ENCODE measurements at regions not wholly inside any gene's neighbourhood (a gene's known extent, or its start where the extent isn't known, plus 50 kb on each side); places are given as distances from the start of the nearest gene placed in this dataset.

DNA sequence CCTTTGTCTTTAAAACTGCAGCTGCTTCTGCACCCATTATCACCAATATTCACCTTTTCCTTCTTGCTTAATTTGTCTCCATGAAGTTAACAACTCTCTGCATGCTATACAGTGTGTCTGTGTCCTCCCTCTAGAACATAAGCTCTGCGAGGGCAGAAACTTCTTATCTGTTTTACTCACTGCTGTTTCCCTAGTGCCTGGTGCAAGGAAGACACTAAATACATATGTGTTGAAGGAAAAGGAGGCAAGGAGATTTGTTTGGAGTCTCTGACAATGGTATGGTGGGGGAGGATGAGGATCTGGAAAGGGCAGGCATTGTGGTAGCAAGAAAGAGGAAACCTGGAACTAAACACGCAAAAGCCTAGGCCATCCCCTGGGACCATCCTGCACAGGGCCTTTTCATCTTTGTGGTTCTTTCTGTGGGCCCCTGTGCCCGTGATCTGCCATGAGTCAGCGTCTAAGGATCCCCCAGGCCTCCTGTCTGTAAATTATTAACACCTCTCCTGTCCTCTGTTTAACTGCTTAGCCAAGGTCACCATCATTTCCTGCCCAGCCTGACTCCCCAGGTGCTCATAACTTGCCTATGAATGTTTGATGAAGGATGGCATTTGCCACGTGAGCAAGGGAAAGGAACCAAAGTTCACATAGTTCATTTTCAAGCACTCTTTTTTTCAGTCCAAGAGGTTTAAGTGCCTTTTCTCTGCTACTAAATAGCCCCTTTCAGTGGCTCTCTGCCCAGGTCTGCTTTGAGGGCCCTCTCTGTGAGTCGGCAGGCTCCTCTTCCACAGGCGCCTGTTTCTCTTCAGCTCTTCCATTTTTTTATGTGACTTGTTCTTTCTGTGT is 131.1 kb downstream of the RASSF10 start (continued):
- TF ChIP-seq, protein P1, sequence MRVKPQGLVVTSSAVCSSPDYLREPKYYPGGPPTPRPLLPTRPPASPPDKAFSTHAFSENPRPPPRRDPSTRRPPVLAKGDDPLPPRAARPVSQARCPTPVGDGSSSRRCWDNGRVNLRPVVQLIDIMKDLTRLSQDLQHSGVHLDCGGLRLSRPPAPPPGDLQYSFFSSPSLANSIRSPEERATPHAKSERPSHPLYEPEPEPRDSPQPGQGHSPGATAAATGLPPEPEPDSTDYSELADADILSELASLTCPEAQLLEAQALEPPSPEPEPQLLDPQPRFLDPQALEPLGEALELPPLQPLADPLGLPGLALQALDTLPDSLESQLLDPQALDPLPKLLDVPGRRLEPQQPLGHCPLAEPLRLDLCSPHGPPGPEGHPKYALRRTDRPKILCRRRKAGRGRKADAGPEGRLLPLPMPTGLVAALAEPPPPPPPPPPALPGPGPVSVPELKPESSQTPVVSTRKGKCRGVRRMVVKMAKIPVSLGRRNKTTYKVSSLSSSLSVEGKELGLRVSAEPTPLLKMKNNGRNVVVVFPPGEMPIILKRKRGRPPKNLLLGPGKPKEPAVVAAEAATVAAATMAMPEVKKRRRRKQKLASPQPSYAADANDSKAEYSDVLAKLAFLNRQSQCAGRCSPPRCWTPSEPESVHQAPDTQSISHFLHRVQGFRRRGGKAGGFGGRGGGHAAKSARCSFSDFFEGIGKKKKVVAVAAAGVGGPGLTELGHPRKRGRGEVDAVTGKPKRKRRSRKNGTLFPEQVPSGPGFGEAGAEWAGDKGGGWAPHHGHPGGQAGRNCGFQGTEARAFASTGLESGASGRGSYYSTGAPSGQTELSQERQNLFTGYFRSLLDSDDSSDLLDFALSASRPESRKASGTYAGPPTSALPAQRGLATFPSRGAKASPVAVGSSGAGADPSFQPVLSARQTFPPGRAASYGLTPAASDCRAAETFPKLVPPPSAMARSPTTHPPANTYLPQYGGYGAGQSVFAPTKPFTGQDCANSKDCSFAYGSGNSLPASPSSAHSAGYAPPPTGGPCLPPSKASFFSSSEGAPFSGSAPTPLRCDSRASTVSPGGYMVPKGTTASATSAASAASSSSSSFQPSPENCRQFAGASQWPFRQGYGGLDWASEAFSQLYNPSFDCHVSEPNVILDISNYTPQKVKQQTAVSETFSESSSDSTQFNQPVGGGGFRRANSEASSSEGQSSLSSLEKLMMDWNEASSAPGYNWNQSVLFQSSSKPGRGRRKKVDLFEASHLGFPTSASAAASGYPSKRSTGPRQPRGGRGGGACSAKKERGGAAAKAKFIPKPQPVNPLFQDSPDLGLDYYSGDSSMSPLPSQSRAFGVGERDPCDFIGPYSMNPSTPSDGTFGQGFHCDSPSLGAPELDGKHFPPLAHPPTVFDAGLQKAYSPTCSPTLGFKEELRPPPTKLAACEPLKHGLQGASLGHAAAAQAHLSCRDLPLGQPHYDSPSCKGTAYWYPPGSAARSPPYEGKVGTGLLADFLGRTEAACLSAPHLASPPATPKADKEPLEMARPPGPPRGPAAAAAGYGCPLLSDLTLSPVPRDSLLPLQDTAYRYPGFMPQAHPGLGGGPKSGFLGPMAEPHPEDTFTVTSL (CRISPR knock-in tag; IDR thresholded peaks at IDR 0.05; ENCODE audit: borderline replicate concordance) = 0 out of 2 replicates have a peak, but pooled peaks have one; percentile 83
- TF ChIP-seq KMT2B (CRISPR knock-in tag; IDR thresholded peaks at IDR 0.05) = peak; percentile 22; the same call in 1 of the 2 replicates
- TF ChIP-seq PCBP2 (optimal IDR thresholded peaks at IDR 0.05; ENCODE audit: low read depth, low read length, poor library complexity, severe bottlenecking) = no peak
- TF ChIP-seq ZNF563 (CRISPR knock-in tag; IDR thresholded peaks at IDR 0.05) = peak; percentile 33; the same call in 1 of the 2 replicates
- TF ChIP-seq CHD2 (IDR thresholded peaks at IDR 0.05; ENCODE audit: low read depth, low read length) = no peak
- TF ChIP-seq, protein P2, sequence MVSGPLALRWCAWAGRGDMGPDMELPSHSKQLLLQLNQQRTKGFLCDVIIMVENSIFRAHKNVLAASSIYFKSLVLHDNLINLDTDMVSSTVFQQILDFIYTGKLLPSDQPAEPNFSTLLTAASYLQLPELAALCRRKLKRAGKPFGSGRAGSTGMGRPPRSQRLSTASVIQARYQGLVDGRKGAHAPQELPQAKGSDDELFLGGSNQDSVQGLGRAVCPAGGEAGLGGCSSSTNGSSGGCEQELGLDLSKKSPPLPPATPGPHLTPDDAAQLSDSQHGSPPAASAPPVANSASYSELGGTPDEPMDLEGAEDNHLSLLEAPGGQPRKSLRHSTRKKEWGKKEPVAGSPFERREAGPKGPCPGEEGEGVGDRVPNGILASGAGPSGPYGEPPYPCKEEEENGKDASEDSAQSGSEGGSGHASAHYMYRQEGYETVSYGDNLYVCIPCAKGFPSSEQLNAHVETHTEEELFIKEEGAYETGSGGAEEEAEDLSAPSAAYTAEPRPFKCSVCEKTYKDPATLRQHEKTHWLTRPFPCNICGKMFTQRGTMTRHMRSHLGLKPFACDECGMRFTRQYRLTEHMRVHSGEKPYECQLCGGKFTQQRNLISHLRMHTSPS (CRISPR knock-in tag; IDR thresholded peaks at IDR 0.05; ENCODE audit: low read depth) = peak; percentile 65; the same call in 1 of the 2 replicates
- TF ChIP-seq, protein P3, sequence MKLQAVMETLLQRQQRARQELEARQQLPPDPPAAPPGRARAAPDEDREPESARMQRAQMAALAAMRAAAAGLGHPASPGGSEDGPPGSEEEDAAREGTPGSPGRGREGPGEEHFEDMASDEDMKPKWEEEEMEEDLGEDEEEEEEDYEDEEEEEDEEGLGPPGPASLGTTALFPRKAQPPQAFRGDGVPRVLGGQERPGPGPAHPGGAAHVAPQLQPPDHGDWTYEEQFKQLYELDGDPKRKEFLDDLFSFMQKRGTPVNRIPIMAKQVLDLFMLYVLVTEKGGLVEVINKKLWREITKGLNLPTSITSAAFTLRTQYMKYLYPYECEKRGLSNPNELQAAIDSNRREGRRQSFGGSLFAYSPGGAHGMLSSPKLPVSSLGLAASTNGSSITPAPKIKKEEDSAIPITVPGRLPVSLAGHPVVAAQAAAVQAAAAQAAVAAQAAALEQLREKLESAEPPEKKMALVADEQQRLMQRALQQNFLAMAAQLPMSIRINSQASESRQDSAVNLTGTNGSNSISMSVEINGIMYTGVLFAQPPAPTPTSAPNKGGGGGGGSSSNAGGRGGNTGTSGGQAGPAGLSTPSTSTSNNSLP (IDR thresholded peaks at IDR 0.05; ENCODE audit: low read depth, low read length) = no peak
- peak; percentile 59; the same call in 1 of the 2 replicates for TF ChIP-seq ZNF34 (CRISPR knock-in tag; IDR thresholded peaks at IDR 0.05; ENCODE audit: borderline replicate concordance)
- TF ChIP-seq CBX2 (IDR thresholded peaks at IDR 0.05; ENCODE audit: low read depth, low read length) = no peak
- no peak for TF ChIP-seq CBX2 (CRISPR knock-in tag; IDR thresholded peaks at IDR 0.05; ENCODE audit: low read depth)
- TF ChIP-seq, protein P4, sequence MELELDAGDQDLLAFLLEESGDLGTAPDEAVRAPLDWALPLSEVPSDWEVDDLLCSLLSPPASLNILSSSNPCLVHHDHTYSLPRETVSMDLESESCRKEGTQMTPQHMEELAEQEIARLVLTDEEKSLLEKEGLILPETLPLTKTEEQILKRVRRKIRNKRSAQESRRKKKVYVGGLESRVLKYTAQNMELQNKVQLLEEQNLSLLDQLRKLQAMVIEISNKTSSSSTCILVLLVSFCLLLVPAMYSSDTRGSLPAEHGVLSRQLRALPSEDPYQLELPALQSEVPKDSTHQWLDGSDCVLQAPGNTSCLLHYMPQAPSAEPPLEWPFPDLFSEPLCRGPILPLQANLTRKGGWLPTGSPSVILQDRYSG (CRISPR knock-in tag; IDR thresholded peaks at IDR 0.05) = 0 out of 2 replicates have a peak, but pooled peaks have one; percentile 28
- TF ChIP-seq, protein P5, sequence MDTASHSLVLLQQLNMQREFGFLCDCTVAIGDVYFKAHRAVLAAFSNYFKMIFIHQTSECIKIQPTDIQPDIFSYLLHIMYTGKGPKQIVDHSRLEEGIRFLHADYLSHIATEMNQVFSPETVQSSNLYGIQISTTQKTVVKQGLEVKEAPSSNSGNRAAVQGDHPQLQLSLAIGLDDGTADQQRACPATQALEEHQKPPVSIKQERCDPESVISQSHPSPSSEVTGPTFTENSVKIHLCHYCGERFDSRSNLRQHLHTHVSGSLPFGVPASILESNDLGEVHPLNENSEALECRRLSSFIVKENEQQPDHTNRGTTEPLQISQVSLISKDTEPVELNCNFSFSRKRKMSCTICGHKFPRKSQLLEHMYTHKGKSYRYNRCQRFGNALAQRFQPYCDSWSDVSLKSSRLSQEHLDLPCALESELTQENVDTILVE (CRISPR knock-in tag; IDR thresholded peaks at IDR 0.05) = no peak
- no peak for TF ChIP-seq SNRNP70 (IDR thresholded peaks at IDR 0.05; ENCODE audit: low read depth, low read length)
- TF ChIP-seq, protein P6, sequence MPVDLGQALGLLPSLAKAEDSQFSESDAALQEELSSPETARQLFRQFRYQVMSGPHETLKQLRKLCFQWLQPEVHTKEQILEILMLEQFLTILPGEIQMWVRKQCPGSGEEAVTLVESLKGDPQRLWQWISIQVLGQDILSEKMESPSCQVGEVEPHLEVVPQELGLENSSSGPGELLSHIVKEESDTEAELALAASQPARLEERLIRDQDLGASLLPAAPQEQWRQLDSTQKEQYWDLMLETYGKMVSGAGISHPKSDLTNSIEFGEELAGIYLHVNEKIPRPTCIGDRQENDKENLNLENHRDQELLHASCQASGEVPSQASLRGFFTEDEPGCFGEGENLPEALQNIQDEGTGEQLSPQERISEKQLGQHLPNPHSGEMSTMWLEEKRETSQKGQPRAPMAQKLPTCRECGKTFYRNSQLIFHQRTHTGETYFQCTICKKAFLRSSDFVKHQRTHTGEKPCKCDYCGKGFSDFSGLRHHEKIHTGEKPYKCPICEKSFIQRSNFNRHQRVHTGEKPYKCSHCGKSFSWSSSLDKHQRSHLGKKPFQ (CRISPR knock-in tag; IDR thresholded peaks at IDR 0.05; ENCODE audit: insufficient replicate concordance) = no peak

All from HepG2 (cell line).